HL-60 (cell line): ENCODE measurements at regions not wholly inside any gene's neighbourhood (a gene's known extent, or its start where the extent isn't known, plus 50 kb on each side); places are given as distances from the start of the nearest gene placed in this dataset.

Source experiments
- CTCF ChIP-seq: IDR thresholded peaks from one replicate; pipeline ENCODE4 v1.5.1; 2011; ENCODE audit warnings: low read length, control low read depth, inconsistent platforms; ENCODE audit not compliant: insufficient read depth
- GABPA ChIP-seq: IDR thresholded peaks from 2 replicates; pipeline ENCODE4 v1.6.1; 2012; ENCODE audit warnings: low read depth
- POLR2AphosphoS5 ChIP-seq: IDR thresholded peaks from 2 replicates; pipeline ENCODE4 v1.6.1; 2012; ENCODE audit warnings: low read depth
- REST ChIP-seq: IDR thresholded peaks from 2 replicates; pipeline ENCODE4 v1.6.1; 2012; ENCODE audit warnings: low read depth; ENCODE audit not compliant: insufficient replicate concordance

- TF ChIP-seq CTCF, result no peak
- TF ChIP-seq POLR2AphosphoS5, result no peak
- no peak for TF ChIP-seq GABPA
- no peak for TF ChIP-seq REST
Observed at GRCh38 chr6:11386323-11386722, 151.2 kb upstream of the TMEM170B start.
